AG09309 (cell line): ENCODE measurements at regions not wholly inside any gene's neighbourhood (a gene's known extent, or its start where the extent isn't known, plus 50 kb on each side); places are given as distances from the start of the nearest gene placed in this dataset.

Experiments
- DNase-seq: peaks from one replicate; pipeline ENCODE4 v3.0.0-alpha.2; 2010; ENCODE audit warnings: low read depth
- H3K4me3 ChIP-seq: 2 replicates; pipeline ENCODE4 v1.5.1; 2011; ENCODE audit warnings: mild to moderate bottlenecking, low read depth, low read length, moderate library complexity; ENCODE audit not compliant: control insufficient read depth
- TF ChIP-seq, protein P1 (sequence below): IDR thresholded peaks from 2 replicates; pipeline ENCODE4 v1.5.1; 2011; ENCODE audit warnings: mild to moderate bottlenecking, low read depth, low read length, inconsistent platforms; ENCODE audit not compliant: insufficient read depth, control insufficient read depth; ENCODE audit errors: missing control alignments

- TF ChIP-seq, protein P1, sequence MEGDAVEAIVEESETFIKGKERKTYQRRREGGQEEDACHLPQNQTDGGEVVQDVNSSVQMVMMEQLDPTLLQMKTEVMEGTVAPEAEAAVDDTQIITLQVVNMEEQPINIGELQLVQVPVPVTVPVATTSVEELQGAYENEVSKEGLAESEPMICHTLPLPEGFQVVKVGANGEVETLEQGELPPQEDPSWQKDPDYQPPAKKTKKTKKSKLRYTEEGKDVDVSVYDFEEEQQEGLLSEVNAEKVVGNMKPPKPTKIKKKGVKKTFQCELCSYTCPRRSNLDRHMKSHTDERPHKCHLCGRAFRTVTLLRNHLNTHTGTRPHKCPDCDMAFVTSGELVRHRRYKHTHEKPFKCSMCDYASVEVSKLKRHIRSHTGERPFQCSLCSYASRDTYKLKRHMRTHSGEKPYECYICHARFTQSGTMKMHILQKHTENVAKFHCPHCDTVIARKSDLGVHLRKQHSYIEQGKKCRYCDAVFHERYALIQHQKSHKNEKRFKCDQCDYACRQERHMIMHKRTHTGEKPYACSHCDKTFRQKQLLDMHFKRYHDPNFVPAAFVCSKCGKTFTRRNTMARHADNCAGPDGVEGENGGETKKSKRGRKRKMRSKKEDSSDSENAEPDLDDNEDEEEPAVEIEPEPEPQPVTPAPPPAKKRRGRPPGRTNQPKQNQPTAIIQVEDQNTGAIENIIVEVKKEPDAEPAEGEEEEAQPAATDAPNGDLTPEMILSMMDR: no peak
- no peak overlapping the region for H3K4me3 ChIP-seq
- peak; percentile 71 for DNase-seq
Measured at GRCh38 chr6:71181565-71181964, 107.0 kb upstream of the OGFRL1 start.

DNA sequence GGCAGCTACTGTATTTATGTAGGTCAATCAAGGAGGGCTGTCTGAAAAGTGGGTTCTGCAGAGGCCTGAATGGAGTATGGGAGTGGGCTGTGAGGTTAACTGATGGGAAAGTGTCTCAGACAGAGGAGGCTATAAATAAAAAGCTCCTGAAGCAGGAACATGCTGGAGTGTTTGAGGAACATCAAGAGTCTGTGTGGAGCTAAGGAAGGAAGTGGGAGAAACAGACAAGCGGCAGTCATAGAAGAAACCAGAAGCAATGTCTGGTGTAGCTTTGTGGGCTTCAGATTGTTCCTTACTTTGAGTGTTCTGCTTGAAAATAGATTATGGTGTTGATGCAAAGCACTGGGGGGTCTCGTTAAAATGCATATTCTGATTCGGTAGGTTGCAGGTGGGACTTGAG is 101.5 kb upstream of the OGFRL1 start:
- TF ChIP-seq, protein P1: no peak
- DNase-seq: no peak
- H3K4me3 ChIP-seq: no peak overlapping the region

GRCh38 chr6:71190809-71191208 is 97.8 kb upstream of the OGFRL1 start:
- no peak overlapping the region for H3K4me3 ChIP-seq
- TF ChIP-seq, protein P1: peak; percentile 27
- DNase-seq: no peak

- peak; percentile 67 for DNase-seq
- H3K4me3 ChIP-seq: no peak overlapping the region
- TF ChIP-seq, protein P1: no peak
Measured at GRCh38 chr6:71194724-71195123, 93.9 kb upstream of the OGFRL1 start.

- peak; percentile 72 for DNase-seq
- TF ChIP-seq, protein P1: no peak
- H3K4me3 ChIP-seq: no peak overlapping the region
Measured at GRCh38 chr6:71197267-71197666, 91.3 kb upstream of the OGFRL1 start.

- H3K4me3 ChIP-seq: no peak overlapping the region
- DNase-seq: peak; percentile 53
- TF ChIP-seq, protein P1: no peak
Measured at GRCh38 chr6:71197780-71198179, 90.8 kb upstream of the OGFRL1 start.

GRCh38 chr6:71198908-71199307 is 89.7 kb upstream of the OGFRL1 start:
- DNase-seq: no peak
- TF ChIP-seq, protein P1: no peak

More at GRCh38 chr6:71198908-71199307, 89.7 kb upstream of the OGFRL1 start:
- H3K4me3 ChIP-seq: no peak overlapping the region
